Psoas muscle (tissue), 7 donors: ENCODE measurements at regions not wholly inside any gene's neighbourhood (a gene's known extent, or its start where the extent isn't known, plus 50 kb on each side); places are given as distances from the start of the nearest gene placed in this dataset.

Source experiments
- ATAC-seq, 4 donors: fragments of 200-7000 bp; cut with Tn5 transposase; one replicate each; pipeline ENCODE4 v1.9.1; 2020; ENCODE audit warnings: moderate library complexity in 3 of 4, mild to moderate bottlenecking in 2 of 4
- DNase-seq, 2 donors: peaks; one replicate each; pipeline ENCODE4 v3.0.0-alpha.2; 2020
- H3K27ac ChIP-seq: fragments of 200-600 bp; one replicate; pipeline ENCODE4 v1.8.0; 2022
- H3K27me3 ChIP-seq, 3 donors: fragments of 200-600 bp in 1 of 3; one replicate each; pipeline versions ENCODE4 v1.6.1 to v1.8.0; 2013 to 2022; ENCODE audit warnings: low read length in 2 of 3, mild to moderate bottlenecking in 2 of 3, moderate library complexity in 1 of 3; ENCODE audit not compliant: insufficient read depth in 3 of 3
- H3K36me3 ChIP-seq, 2 donors: fragments of 200-600 bp in 1 of 2; one replicate each; pipeline versions ENCODE4 v1.6.1 to v1.8.0; 2013 to 2022; ENCODE audit warnings: low read depth in 1 of 2, mild to moderate bottlenecking in 1 of 2, moderate library complexity in 1 of 2; ENCODE audit not compliant: insufficient read depth in 1 of 2
- H3K4me1 ChIP-seq: fragments of 200-600 bp; one replicate; pipeline ENCODE4 v1.8.0; 2022
- H3K4me3 ChIP-seq: fragments of 200-600 bp; one replicate; pipeline ENCODE4 v1.8.0; 2022; ENCODE audit warnings: mild to moderate bottlenecking
- H3K9me3 ChIP-seq: fragments of 200-600 bp; one replicate; pipeline ENCODE4 v1.8.0; 2022
- WGBS, 3 donors: extraction: QIAGEN DNeasy Blood & Tissue Kit; methylation state at CpG; one replicate each; pipeline versions ENCODE4 v1.1.6 to v1.1.7; 2013; 5-methylcytosine and 5-hydroxymethylcytosine counted together
- intact Hi-C, 2 donors: fragments of 100-400 bp; cut with DNase I; formaldehyde crosslinking; loops; one replicate each; pipeline versions ENCODE4 v1.11.0 to v1.14.2; 2022
- TF ChIP-seq, protein P1 (sequence below): fragments of 200-600 bp; IDR thresholded peaks from one replicate; pipeline ENCODE4 v1.8.0; 2022; ENCODE audit warnings: antibody characterized with exemption
- donor health status: healthy with polysubstance abuse.
- donor health status: DM: no; HTN: no; CAD: no; lungs with moderate emphysema.
- donor health status: Bipolar disorder and iron deficiency.
- donor health status: healthy.
- donor health status: DM: yes; HTN: yes; CAD: no.
- donor health status: DM: no; HTN: no; CAD: no.
- donor health status: DM: yes; HTN: yes; CAD: no.

DNA sequence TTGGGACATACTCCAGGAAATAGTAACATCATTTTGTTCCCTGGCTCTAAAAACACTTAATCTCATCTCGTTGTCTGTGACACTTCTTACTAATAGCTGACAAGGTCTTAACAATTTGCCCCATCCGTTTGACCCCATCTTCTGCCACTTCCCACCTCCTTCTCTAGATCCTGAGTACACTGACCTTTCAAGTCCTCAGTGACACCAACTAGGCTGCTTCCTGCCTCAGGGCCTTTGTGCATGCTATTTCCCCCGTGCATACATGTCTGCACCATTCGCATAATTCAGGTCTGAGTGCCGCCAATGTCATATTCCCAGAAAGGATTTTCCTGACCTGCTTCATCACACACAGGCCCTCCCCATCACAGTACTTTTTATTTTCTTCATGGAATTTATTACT lies 70.6 kb upstream of the CCND2 start:
- H3K27me3 ChIP-seq: peaks cover 0 to 6% (median 0%) of the 10 kb centered on the region in 3 donors
- H3K4me3 ChIP-seq: no peak overlapping the region
- TF ChIP-seq, protein P1, sequence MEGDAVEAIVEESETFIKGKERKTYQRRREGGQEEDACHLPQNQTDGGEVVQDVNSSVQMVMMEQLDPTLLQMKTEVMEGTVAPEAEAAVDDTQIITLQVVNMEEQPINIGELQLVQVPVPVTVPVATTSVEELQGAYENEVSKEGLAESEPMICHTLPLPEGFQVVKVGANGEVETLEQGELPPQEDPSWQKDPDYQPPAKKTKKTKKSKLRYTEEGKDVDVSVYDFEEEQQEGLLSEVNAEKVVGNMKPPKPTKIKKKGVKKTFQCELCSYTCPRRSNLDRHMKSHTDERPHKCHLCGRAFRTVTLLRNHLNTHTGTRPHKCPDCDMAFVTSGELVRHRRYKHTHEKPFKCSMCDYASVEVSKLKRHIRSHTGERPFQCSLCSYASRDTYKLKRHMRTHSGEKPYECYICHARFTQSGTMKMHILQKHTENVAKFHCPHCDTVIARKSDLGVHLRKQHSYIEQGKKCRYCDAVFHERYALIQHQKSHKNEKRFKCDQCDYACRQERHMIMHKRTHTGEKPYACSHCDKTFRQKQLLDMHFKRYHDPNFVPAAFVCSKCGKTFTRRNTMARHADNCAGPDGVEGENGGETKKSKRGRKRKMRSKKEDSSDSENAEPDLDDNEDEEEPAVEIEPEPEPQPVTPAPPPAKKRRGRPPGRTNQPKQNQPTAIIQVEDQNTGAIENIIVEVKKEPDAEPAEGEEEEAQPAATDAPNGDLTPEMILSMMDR: no peak
- intact Hi-C loops: no loop called here
- WGBS, 3 donors: 63 to 77% (median 66%) methylated on average over 5 of the region's 5 CpGs
- ATAC-seq (no peak), DNase-seq (no peak)
- H3K36me3 ChIP-seq: no peaks in the 10 kb centered on the region
- no peak overlapping the region for H3K27ac ChIP-seq
- H3K9me3 ChIP-seq: no peaks in the 10 kb centered on the region
- H3K4me1 ChIP-seq: no peaks in the 10 kb centered on the region

DNA sequence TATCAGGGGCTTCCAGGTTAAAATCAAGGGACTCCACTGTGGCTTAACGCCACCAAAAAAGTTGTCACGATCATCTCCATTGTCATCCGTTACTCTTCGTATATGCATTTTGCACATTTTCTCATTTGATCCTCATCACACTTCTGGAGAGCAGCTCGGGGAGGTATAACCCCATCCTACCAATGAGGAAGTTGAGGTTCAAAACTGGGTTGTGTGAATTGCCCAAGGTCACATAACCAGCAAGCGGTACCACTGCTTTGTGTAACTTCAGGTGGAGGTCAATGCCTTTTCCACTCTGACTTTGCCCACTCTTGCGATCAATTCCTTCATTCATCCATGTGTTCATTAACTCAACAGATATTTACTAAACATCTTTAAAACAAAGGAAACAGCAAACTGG lies 71.1 kb upstream of the CCND2 start:
- Histone ChIP-seq H3K36me3 (no peaks in the 10 kb centered on the region), H3K27me3 (peaks cover 0 to 4% (median 0%) of the 10 kb centered on the region in 3 donors), H3K4me3 (no peak overlapping the region), H3K4me1 (no peaks in the 10 kb centered on the region), H3K9me3 (no peaks in the 10 kb centered on the region), H3K27ac (no peak overlapping the region)
- TF ChIP-seq, protein P1: no peak
- 76 to 87% (median 77%) methylated on average over 7 of the region's 7 CpGs for WGBS, 3 donors
- DNase-seq (no peak), ATAC-seq (no peak)
- intact Hi-C loops: no loop called here

DNA sequence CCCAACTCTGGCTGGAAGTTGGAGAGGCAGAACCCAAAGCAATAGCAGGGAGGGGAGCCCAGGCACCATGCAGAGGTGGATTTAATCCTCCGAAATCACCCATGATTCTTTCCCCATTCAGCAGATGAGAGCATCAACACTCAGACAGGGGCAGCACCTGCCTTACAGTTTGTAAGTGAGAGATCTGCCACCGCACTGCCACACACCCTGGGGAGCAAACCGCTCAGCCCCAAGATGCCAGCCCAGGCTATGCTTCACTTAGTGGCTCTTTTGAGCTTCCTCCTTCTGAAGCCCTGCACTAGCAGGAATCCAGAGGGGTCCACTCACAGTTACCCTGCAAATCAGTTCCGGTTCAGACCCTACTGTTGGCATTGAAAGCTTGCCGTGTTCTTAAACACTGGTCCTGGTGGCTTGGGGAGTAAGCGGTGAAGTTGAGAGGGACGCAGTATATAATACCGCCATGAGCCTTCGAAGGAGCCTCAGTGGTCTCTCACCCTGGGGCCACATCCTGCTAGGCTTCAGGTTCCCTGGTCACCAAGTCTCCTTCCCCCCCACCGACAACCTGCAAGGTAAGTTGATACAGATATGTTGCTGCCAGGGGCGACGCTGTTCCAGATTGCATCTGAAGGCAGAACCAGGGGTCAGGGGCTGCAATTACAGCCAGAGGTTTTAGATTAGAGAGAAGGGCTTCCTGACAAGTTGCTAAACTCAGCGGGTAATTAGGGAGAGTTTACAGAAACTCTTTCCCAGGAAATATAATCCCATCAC lies 72.0 kb upstream of the CCND2 start:
- no peaks in the 10 kb centered on the region for H3K9me3 ChIP-seq
- no peaks in the 10 kb centered on the region for H3K36me3 ChIP-seq
- H3K4me1 ChIP-seq: no peaks in the 10 kb centered on the region
- H3K27ac ChIP-seq: no peak overlapping the region
- 76 to 78% (median 78%) methylated on average over 13 of the region's 13 CpGs for WGBS, 3 donors
- H3K4me3 ChIP-seq: no peak overlapping the region
- TF ChIP-seq, protein P1: no peak
- intact Hi-C loops: no loop called here
- ATAC-seq (no peak), DNase-seq (no peak)
- peaks cover 0 to 4% (median 0%) of the 10 kb centered on the region in 3 donors for H3K27me3 ChIP-seq

DNA sequence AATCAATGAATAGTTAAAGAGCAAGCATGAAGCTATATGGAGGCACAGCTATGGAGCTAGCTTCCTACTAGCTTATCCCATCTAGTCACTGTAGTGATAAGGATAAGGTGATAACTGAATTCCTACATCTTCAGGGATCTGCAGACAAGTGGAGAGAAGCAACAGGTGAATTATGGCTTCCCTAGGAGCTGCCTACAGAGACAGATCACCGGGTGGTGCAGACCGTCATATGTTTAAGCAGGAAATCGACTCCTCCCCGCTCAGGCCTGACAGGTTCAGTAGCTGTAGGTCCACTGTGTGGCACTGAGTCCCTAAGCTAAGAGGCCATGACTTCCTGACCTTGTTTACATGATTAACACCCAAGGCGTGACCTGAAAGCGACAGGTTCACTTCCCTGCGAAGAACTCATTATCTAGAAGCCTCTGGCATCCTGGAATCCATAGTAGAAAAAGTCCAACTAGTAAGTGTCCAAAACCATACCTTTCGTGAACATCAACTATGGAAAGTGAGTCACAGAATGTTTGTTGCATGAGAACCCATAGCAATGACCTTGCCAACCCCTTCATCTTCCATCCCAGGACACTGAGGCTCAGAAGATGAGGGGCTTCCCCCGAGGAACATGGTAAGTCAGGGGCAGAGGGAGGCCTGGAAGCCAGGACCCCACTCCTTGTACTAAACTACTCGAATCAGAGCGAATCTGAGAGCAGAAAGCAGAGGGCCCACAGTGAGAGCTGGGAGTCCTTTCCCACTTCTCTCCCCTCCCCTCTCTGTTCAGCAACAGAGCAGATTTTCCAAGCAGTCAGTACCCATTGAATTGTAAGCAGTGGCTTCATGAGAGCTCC lies 75.4 kb upstream of the CCND2 start:
- H3K9me3 ChIP-seq: no peaks in the 10 kb centered on the region
- intact Hi-C loops: no loop called here
- TF ChIP-seq, protein P1: no peak
- H3K27me3 ChIP-seq: peaks cover 0 to 3% (median 1%) of the 10 kb centered on the region in 3 donors
- 82 to 83% (median 83%) methylated on average over 11 of the region's 11 CpGs for WGBS, 3 donors
- no peaks in the 10 kb centered on the region for H3K36me3 ChIP-seq
- ATAC-seq (no peak), DNase-seq (no peak)
- no peak overlapping the region for H3K4me3 ChIP-seq
- no peaks in the 10 kb centered on the region for H3K4me1 ChIP-seq
- H3K27ac ChIP-seq: no peak overlapping the region
